PFSK-1 (cell line): ENCODE measurements at regions not wholly inside any gene's neighbourhood (a gene's known extent, or its start where the extent isn't known, plus 50 kb on each side); places are given as distances from the start of the nearest gene placed in this dataset.

Experiments used
- POLR2AphosphoS5 ChIP-seq: IDR thresholded peaks from 2 replicates; pipeline ENCODE4 v1.6.1; 2012; ENCODE audit warnings: low read depth, mild to moderate bottlenecking, control low read depth, low read length, moderate library complexity
- SIN3A ChIP-seq: IDR thresholded peaks from 2 replicates; pipeline ENCODE4 v1.6.1; 2012; ENCODE audit warnings: mild to moderate bottlenecking, low read length, moderate library complexity, borderline replicate concordance; ENCODE audit not compliant: insufficient read depth
- TAF1 ChIP-seq: IDR thresholded peaks from 2 replicates; pipeline ENCODE4 v1.6.1; 2012; ENCODE audit warnings: low read length, control low read depth, borderline replicate concordance; ENCODE audit not compliant: insufficient read depth
- TF ChIP-seq, protein P1 (sequence below), 2 experiments: IDR thresholded peaks; 2 replicates each; pipeline versions ENCODE4 v1.6.1 to v1.8.0; 2011 to 2012; ENCODE audit warnings: low read depth in 2 of 2, low read length in 2 of 2, control low read depth in 1 of 2, inconsistent platforms in 1 of 2, mild to moderate bottlenecking in 1 of 2, moderate library complexity in 1 of 2; ENCODE audit not compliant: insufficient read depth in 1 of 2

DNA sequence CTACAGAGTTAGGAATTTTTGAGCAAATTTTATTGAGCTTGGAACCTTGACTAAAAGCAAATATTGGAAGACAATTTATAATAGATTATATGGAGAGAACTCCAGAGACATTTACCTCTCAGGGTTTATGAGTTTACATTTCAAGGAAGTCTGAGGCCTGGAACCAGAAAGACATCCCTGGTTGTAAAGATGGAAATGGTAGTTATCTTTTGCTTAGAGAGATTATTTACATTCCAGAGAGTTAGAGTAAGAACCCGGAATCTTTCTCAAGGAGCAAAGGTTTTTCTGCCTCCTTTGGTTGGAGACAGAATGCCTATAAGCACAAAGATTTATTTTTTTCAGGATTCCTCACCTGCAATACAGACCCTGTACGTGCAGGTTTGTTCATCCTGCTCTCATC lies 458.1 kb downstream of the TBL1XR1 start:
- TF ChIP-seq POLR2AphosphoS5 (no peak), TAF1 (no peak), SIN3A (no peak)
- TF ChIP-seq, protein P1, sequence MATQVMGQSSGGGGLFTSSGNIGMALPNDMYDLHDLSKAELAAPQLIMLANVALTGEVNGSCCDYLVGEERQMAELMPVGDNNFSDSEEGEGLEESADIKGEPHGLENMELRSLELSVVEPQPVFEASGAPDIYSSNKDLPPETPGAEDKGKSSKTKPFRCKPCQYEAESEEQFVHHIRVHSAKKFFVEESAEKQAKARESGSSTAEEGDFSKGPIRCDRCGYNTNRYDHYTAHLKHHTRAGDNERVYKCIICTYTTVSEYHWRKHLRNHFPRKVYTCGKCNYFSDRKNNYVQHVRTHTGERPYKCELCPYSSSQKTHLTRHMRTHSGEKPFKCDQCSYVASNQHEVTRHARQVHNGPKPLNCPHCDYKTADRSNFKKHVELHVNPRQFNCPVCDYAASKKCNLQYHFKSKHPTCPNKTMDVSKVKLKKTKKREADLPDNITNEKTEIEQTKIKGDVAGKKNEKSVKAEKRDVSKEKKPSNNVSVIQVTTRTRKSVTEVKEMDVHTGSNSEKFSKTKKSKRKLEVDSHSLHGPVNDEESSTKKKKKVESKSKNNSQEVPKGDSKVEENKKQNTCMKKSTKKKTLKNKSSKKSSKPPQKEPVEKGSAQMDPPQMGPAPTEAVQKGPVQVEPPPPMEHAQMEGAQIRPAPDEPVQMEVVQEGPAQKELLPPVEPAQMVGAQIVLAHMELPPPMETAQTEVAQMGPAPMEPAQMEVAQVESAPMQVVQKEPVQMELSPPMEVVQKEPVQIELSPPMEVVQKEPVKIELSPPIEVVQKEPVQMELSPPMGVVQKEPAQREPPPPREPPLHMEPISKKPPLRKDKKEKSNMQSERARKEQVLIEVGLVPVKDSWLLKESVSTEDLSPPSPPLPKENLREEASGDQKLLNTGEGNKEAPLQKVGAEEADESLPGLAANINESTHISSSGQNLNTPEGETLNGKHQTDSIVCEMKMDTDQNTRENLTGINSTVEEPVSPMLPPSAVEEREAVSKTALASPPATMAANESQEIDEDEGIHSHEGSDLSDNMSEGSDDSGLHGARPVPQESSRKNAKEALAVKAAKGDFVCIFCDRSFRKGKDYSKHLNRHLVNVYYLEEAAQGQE (IDR thresholded peaks at IDR 0.05; ENCODE audit: insufficient read depth in 1 of 2, low read depth in 2 of 2, low read length in 2 of 2) = no peak
